M059J (cell line): ENCODE measurements at regions not wholly inside any gene's neighbourhood (a gene's known extent, or its start where the extent isn't known, plus 50 kb on each side); places are given as distances from the start of the nearest gene placed in this dataset.

Source experiments
- DNase-seq: peaks from one replicate; pipeline ENCODE4 v3.0.0-alpha.2; 2012; ENCODE audit warnings: low read depth

DNA sequence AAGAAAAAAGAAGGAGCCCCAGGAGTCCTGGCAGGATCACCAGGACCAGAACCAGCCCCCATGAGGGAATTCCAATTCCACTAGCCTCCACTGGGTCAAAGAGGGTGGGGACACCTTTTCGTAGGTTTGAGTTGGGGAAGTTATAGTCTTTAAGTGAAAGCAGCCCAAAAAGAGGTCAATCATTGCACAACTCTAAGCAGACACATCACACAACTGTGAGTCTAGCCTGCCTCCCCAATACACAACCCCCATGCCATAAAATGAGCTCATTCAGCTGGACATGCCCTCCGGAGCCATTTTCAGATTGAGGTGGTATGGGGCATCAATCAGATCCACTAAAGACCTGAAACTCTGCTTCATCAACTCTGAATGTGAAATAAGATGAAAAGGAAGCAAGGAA is 179.9 kb downstream of the NPHP4 start:
- no peak for DNase-seq

DNA sequence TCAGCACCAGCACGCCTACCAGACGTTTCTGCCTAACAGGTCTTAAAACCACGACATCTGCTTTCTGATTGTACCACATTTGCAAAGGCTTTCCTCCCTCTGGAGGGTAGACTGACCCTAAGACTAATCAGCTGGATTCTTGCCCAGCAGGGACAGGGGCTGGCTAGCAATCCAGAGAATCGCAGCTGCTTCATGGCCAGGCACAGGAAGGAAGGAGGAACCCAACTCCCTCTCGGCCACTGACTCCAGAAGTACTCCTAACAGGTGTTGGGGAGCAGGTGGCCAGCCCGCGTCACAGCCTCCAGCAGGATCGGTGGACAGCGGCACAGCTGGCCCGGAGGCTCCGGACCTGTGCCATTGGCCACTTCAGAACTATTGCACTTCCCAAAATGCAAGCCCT is 180.8 kb downstream of the NPHP4 start:
- no peak for DNase-seq

DNA sequence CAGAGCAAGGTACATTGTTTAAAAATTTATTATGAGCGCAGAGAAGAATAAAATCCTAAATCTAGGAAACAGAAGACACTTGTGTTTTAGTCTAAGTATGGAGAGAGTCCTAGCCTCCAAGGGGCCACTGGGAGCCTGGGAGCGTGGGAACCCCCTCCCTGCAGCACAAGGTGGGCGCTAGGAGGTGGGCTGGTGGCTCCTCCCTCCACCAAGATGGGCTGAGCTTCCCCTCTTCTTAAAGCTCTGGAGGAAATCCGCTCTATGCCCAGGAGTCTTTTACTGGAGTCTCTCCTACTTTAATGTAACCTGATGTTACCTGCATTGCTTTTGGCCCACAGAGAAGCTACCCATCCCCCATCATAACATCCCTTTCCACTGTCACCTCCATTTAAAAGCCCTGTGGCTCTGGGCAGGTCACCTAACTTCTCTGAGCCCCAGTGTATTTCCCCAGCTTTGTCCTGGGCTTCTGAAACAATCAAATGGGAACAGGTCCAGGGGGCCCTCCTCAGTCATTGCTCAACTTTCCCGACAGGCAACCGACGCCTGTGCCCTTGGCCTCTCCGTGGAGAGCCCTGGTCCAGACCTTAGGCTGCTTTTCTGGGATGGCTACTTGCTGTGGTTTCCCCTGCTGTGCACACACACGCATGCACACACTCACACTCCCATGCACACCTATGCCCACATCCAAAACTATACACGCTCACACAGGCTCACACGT is 181.5 kb downstream of the NPHP4 start:
- no peak for DNase-seq

DNA sequence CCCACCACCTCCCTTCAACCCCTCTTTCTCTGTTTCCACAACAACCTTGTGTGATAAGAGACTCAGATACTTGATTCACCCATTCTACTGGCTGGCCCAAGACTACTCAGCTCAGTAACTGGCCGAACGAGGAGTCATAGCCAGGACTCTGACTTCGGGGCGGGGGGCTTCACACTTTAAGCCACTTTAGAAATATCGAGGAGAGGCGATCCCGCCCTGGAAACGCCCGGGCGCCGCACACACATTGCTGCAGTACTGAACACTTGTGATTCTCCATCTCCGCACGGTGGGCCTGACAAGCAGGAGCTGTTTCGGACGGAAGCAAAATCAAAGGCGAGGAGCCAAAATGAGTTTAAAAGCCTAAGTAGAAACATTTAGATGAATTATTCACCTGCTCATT is 182.1 kb downstream of the NPHP4 start:
- no peak for DNase-seq

DNA sequence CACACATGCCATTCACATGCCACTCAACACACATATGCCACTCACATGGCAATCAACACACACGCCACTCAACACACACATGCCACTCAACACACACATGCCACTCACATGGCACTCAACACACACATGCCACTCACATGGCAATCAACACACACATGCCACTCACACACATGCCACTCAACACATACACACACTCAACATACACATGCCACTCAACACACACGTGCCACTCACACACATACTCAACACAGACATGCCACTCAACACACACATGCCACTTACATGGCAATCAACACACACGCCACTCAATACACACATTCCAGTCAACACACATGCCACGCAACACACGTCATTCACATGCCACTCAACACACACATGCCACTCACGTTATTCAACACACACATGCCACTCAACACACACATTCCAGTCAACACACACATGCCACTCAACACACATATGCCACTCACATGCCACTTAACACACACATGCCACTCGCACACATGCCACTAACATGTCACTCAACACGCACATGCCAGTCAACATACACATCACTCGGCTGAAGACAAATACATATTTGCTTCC is 182.9 kb downstream of the NPHP4 start:
- no peak for DNase-seq

DNA sequence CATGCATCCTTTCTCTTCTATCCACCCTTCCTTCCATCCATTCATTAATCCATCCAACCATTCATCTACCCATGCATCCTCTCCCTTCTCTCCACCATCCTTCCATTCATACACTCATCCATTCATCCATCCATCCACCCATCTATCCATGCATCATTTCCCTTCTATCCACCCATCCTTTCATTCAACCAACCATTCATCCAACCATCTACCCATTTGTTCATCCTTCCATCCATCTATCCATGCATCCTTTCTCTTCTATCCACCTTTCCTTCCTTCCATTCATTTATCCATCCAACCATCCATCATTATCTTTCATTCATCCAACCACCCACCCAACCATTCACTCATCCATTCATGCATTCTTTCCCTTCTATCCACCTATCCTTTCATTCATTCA is 188.4 kb downstream of the NPHP4 start:
- DNase-seq, result no peak

DNA sequence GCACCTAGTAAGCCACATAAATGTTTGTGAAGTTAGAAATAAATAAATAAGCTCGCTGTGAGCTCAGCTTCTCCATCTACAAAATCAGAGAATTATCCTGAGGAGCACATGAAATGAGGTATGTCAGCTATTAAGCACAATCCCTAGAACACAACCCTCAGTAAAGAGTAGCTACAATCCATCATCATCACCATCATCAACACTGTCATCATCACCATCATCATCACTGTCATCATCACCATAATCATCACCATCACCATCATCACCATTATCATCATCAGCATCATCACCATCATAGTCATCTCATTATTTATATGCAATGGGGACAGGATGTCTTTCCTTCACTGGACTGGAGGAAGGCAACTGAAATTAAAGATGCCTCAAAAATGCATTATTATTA is 189.6 kb downstream of the NPHP4 start:
- no peak for DNase-seq

DNA sequence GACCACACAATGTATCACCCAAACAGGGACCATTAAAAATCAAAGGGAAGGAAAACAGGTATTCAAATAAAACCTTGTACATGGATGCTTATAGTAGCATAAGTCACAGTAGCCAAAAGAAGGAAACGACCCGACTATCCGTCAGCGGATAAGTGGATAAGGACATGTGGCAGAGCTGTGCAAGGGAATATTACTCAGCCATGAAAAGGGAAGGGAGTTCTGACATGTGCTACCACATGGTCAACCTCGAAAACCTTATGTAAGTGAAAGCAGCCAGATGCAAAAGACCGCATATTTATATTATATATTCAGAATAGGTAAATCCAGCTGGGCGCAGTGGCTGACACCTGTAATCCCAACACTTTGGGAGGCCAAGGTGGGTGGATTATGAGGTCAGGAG is 193.3 kb downstream of the NPHP4 start:
- no peak for DNase-seq

DNA sequence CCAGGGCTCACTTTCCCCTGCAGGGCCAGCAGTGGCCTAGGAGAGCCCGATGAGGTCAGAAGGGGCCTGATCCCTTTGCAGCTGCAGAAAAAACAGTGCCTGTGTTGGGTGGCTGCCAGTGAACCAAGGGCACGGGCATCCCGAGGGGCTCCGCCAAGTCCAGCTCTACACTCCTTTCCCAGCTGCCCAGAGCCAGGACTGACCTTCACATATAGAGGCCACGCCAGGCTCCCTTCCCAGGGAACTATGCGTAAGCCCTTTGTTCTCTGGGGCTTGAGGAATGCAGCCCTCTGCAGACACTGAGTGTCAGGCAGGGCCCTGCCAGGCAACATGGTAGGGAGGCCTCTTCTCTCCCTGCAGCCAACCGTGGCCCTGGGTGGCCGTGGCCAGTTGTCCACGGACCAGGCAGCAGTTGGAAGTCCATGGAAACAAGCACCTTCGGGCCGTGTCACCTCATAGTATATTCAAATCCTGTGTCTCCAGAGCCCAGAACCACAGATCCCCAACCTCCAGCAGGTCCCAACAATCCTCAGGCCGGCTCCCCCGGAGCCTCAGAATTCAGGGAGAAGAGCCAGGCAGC is 194.0 kb downstream of the NPHP4 start:
- DNase-seq, result no peak

DNA sequence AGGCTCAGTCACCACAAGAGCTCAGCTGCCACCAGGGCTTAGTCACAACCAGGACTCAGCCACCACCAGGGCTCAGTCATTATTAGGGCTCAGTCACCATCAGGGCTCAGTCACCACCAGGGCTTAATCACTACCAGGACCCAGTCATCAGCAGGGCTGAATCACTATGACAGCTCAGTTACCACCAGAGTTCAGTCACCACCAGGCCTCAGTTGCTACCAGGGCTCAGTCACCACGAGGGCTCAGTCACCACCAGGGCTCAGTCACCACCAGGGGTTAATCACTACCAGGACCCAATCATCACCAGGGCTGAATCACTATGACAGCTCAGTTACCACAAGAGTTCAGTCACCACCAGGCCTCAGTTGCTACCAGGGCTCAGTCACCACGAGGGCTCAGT is 196.2 kb downstream of the NPHP4 start:
- no peak for DNase-seq

DNA sequence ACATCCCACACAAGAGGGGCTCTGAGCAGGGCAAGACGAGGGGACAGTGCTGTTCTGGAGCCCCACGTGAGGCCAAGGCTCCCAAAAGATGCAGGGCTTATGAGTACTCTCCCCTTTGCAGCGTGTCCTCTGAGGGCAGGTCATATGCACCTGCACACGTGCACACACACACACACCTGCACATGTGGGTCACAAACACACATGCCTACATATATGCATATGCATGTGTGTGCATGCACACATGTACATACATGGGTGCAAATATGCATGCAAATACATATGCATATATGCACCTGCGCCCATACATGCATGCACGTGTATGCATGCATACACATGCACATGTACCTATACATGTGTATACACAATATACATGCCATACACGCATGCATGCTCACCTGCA is 197.9 kb downstream of the NPHP4 start:
- DNase-seq, result no peak

DNA sequence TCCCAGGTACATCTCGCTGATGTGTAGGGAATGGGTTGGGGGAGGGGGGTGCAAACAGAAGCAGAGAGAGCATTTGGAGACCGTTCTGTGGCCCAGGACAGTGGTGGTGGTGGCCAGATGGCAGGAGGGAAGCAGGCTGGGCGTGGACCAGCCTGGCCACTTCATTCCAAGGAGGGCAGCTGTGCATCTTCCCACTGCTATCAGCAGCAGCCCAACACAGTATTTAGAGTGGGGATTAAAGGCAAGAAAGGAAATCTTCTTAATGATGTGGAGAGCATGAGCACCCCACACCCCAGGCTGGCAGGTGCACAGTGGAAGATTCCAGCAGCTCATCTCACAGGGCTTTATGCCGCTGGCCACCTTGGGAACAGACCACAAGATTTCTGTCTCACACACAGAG is 198.7 kb downstream of the NPHP4 start:
- DNase-seq, result no peak

DNA sequence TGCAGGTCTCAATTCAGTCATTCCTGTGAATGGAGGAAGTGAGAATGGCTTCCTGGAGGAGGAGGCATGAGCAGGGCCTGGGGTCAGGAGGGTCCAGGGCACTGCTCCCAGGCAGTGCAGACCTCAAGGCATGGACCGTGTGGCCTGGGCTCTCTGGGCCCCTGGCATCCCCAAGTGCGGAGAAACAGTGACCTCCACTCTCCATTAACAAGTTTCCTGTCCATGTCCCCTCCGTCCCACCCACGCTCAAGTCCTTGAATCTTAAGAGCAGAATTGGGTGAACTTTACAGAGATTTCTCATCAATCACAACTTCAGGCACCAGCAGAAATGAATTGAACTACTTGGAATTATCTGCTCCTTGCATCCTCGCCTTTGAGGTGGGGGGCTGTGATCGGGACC is 211.1 kb downstream of the NPHP4 start:
- DNase-seq, result no peak

DNA sequence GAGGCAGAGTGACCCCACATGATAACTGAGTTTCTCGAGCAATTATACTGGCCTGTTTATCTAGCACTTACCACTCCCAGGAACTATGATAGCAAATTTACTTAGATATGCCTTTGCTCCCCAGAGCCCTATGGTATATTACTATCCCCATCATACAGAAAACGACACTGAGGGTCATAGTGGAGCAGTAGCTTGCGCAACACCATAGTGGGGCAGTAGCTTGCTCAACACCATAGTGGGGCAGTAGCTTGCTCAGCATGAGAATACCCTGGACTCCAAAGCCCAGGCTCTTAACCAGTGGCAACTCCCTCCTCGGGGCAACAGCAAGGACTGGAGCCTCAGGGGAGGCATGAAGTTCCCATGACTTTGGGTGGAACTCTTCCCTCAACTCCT is 211.9 kb downstream of the NPHP4 start:
- no peak for DNase-seq

DNA sequence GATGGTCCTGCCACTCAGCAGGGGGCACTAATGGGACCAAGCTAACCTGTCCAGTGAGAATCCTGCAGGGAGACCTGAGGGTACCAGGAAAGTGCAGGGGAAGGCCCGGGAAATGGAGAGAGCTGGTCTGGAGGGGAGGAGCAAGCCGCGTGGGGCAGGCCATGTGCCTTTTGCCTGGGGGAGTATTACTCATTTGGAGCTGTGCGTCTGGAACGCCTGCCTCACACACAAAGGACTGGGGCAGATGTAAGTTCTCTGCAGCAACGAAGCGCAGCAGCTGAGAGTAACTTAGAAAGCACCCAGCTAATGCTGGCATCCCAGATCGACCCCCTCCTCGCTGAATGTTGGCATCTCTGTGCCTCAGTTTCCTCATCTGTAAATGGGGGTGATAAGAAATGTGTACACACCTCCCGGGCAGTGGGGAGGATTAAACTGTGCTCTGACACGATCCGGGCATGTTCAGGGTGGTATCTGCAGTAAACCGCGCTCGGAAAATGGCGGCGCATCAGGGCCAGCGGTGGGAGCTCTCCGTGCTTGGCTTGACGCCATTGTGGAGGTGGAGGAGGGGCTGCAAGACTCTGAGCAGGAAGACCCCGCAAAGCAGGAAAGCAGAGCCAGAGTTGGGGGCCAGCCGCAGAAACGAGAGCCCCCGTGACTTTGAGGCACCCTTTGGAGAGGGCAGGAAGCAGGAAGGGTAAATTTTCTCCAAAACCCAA is 212.5 kb downstream of the NPHP4 start:
- peak; percentile 58 for DNase-seq

DNA sequence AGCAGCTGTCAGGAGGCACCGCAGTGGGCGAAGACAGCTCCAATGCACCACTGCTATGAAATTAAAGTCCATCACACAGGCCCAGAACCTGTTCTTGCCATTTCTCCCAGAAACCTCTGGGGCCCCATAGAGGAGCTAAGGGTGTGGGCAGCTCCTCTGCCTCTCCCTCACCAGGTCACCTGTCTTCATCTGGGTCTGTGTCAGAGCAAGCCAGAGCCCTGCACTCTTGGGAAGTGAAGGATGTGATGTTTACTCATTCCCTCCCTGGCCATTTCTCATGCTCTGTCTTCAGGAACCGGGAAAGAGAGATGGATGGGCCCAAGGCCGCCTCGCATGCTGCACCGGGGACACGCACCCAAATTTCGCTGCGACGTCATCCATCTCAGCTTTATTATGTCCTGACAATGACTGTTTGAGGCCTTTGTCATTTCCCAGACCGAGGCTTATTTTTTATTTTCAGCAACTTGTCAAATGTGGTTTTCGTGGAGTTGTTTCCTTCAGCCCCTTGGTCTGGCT is 216.1 kb downstream of the NPHP4 start:
- DNase-seq, result no peak

DNA sequence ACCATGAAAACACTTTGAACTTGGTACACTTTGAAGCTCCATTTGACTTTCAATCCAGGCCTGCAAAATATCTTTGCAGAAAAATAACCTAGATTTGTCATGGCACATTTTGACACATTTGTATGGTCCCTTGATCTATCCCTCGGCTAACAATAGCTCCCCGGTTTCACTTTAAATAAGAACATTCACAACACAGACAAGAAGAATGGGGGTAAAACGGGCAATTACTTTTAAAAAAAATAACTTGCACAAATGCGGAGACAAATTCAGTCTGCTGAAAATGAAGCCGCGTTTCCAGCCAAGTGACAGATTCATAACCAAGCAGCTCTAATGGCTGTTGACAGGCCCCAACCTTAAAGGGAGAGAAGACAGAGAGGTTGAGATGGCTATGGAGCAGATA is 218.2 kb downstream of the NPHP4 start:
- DNase-seq, result no peak

DNA sequence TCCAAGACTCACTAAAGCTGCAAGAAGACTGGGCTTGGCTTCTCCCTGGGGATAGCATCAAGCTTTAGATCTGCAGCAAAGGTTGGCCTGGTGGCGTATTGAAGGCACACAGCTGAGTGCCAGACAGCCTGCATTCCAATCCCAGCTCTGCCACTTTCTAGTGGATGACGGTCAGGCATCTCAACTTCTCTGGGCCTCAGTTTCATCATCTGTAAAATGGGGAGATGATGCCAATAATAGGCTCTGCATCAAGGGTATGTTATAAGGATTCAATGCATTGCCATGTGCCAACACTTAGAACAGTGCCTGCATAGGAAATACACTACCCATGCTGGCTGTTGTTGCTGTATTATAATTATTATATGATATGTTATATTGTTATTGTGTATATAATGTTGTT is 220.4 kb downstream of the NPHP4 start:
- DNase-seq, result no peak

DNA sequence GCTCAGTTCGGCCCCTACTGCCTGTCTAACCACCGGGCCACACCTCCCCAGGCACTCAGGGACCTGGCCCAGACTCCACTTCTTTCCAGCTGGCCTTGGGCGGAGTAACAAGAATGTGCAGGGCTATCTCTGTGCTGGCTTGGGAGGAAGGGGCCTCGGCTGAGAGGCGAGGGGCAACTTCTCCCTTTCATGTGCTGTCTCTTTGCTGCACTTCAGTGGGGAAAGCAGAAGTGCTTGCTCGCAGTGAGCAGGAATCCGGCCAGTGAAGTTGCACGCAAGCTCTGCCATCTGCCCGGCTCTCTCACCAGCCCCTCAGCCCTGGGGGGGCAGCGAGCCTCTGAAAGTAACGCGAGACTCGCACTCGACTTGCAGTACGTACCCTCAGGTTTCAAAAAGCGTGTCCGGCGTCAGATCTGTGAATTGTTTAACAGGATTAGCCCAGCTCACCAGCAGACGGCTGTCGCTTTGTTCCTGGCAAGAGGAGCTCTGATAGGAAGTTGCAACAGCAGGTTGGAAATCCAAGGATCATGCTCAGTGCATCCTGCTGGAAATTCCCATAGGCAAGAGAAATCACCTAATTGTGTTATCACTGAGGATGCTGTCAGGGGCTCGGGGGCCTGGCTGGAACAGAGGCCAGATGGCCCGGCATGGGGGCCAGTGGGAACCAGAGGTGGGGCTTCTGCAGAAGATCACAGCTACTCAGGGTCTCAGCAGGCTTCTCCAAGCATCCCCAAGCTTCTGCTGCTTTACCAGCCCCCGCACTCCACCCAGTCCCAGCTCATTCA is 221.1 kb downstream of the NPHP4 start:
- DNase-seq, result peak; percentile 9

DNA sequence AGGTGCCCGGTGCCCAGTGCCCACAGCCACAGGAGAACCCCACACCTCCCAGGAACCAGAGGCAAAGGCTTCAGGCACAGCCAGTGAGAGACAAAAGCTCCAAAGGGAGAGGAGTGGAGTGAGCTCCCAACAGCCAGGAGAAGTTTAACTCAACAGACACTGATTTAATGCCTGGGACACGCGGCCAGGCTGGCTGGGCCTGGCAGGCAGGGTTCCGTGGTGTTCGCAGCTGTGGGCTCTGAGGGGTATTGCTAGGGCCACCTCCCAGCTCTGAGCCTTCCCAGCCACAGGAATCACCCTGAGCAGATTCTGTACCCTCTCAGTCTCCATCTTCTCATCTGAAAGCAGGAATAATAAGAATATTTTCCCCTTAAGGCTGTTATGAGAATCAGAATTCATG is 222.5 kb downstream of the NPHP4 start:
- no peak for DNase-seq

DNA sequence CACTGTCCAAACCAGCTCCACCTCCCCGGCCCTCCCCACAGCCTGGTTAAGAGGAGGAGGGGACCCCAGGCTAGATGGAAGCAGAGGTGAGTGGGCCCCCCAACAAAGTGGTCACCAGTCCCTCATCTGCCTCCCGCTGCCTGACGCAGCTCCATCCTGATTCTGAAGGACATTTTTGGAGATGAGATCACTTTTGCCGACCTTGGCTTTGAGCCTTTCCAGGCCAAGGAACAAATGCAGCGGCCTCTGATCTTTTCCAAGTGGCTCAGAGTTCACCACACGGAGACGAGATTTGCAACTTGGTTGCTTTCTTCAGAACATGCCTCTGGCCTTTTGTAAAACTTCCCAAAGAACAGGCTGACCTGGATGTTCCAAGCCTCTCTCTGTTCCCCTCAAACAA is 223.1 kb downstream of the NPHP4 start:
- no peak for DNase-seq

DNA sequence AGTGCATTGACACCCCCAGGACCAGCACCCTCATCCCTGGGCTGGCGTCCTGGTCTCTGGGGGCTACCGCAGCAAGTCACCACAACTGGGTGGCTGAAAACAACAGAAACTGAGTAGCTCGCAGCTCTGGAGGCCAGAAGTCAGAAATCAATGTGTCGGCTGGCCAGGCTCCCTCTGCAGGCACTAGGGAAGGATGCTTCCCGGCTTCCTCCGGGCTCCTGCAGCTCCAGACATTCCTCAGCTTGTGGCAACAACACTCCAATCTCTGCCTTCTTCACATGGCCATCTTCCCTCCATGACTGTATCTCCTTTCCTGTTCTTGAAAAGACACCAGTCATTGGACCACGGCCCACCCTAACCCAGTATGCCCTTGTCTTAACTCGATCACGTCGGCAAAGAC is 224.2 kb downstream of the NPHP4 start:
- DNase-seq, result no peak
